Vagina (tissue), 2 donors: ENCODE measurements at regions not wholly inside any gene's neighbourhood (a gene's known extent, or its start where the extent isn't known, plus 50 kb on each side); places are given as distances from the start of the nearest gene placed in this dataset.

Experiments
- DNase-seq, 2 donors: peaks; one replicate each; pipeline ENCODE4 v3.0.0-alpha.2; 2017; ENCODE audit errors: extremely low spot score in 2 of 2
- H3K27ac ChIP-seq: fragments of 200-600 bp; sonication (generic); one replicate; pipeline ENCODE4 v1.5.1; 2019
- H3K27me3 ChIP-seq: fragments of 200-600 bp; sonication (generic); one replicate; pipeline ENCODE4 v1.5.1; 2019
- H3K36me3 ChIP-seq, 2 donors: fragments of 200-600 bp; sonication (generic); one replicate each; pipeline ENCODE4 v1.5.1; 2017 to 2019
- H3K4me1 ChIP-seq: fragments of 200-600 bp; sonication (generic); one replicate; pipeline ENCODE4 v1.5.1; 2019
- H3K4me3 ChIP-seq, 2 donors: fragments of 200-600 bp; sonication (generic); 1 replicate in 1 of 2; 2 replicates in 1 of 2; pipeline ENCODE4 v1.5.1; 2016 to 2019
- H3K9me3 ChIP-seq: fragments of 200-600 bp; sonication (generic); one replicate; pipeline ENCODE4 v1.5.1; 2019
- POLR2A ChIP-seq, 2 donors: fragments of 450-650 bp; IDR thresholded peaks; one replicate each; pipeline ENCODE4 v1.6.1; 2017; ENCODE audit warnings: antibody characterized with exemption in 2 of 2, mild to moderate bottlenecking in 2 of 2, moderate library complexity in 2 of 2
- POLR2AphosphoS5 ChIP-seq, 2 donors: sonication (generic); formaldehyde crosslinking; IDR thresholded peaks; one replicate each; pipeline ENCODE4 v1.9.0; 2017; ENCODE audit warnings: antibody characterized with exemption in 2 of 2, mild to moderate bottlenecking in 2 of 2, low read depth in 1 of 2; ENCODE audit not compliant: insufficient read depth in 1 of 2
- intact Hi-C: fragments of 100-400 bp; cut with DNase I; formaldehyde crosslinking; loops from one replicate; pipeline ENCODE4 v1.15.1; 2023
- TF ChIP-seq, protein P1 (sequence below), 3 experiments: fragments of 450-650 bp in 2 of 3; fragments of 200-600 bp in 1 of 3; sonication (generic) in 1 of 3; IDR thresholded peaks; one replicate each; pipeline ENCODE4 v1.5.1; 2017 to 2019; ENCODE audit warnings: antibody characterized with exemption in 3 of 3, mild to moderate bottlenecking in 2 of 3, moderate library complexity in 2 of 3

- no peaks in the 10 kb centered on the region for H3K36me3 ChIP-seq
Observed at GRCh38 chr5:56430422-56430821, 197.3 kb upstream of the ANKRD55 start.

GRCh38 chr5:56429110-56429561 is 196.0 kb upstream of the ANKRD55 start:
- TF ChIP-seq, protein P1, sequence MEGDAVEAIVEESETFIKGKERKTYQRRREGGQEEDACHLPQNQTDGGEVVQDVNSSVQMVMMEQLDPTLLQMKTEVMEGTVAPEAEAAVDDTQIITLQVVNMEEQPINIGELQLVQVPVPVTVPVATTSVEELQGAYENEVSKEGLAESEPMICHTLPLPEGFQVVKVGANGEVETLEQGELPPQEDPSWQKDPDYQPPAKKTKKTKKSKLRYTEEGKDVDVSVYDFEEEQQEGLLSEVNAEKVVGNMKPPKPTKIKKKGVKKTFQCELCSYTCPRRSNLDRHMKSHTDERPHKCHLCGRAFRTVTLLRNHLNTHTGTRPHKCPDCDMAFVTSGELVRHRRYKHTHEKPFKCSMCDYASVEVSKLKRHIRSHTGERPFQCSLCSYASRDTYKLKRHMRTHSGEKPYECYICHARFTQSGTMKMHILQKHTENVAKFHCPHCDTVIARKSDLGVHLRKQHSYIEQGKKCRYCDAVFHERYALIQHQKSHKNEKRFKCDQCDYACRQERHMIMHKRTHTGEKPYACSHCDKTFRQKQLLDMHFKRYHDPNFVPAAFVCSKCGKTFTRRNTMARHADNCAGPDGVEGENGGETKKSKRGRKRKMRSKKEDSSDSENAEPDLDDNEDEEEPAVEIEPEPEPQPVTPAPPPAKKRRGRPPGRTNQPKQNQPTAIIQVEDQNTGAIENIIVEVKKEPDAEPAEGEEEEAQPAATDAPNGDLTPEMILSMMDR (IDR thresholded peaks at IDR 0.05), result no peak
- no peak for TF ChIP-seq POLR2A (IDR thresholded peaks at IDR 0.05)
- Histone ChIP-seq H3K36me3 (no peaks in the 10 kb centered on the region), H3K27ac (no peak overlapping the region), H3K4me1 (no peaks in the 10 kb centered on the region), H3K27me3 (no peaks in the 10 kb centered on the region), H3K9me3 (no peaks in the 10 kb centered on the region), H3K4me3 (no peak overlapping the region)
- DNase-seq, result no peak
- intact Hi-C loops, result no loop called here

More at GRCh38 chr5:56430422-56430821, 197.3 kb upstream of the ANKRD55 start:
- Histone ChIP-seq H3K27me3 (no peaks in the 10 kb centered on the region), H3K27ac (no peak overlapping the region), H3K4me3 (no peak overlapping the region), H3K4me1 (no peaks in the 10 kb centered on the region), H3K9me3 (no peaks in the 10 kb centered on the region)
- intact Hi-C loops, result no loop called here
- TF ChIP-seq POLR2A (IDR thresholded peaks at IDR 0.05), result no peak
- TF ChIP-seq, protein P1 (IDR thresholded peaks at IDR 0.05), result no peak
- no peak for DNase-seq

- Histone ChIP-seq H3K27ac (no peak overlapping the region), H3K4me1 (no peaks in the 10 kb centered on the region), H3K4me3 (no peak overlapping the region), H3K36me3 (no peaks in the 10 kb centered on the region), H3K9me3 (no peaks in the 10 kb centered on the region), H3K27me3 (no peaks in the 10 kb centered on the region)
- no peak for DNase-seq
- no peak for TF ChIP-seq POLR2A (IDR thresholded peaks at IDR 0.05)
- TF ChIP-seq, protein P1 (IDR thresholded peaks at IDR 0.05), result no peak
- TF ChIP-seq POLR2AphosphoS5 (IDR thresholded peaks at IDR 0.05; ENCODE audit: insufficient read depth in 1 of 2, low read depth in 1 of 2), result no peak
- intact Hi-C loops, result no loop called here
Observed at GRCh38 chr5:56426693-56427092, 193.6 kb upstream of the ANKRD55 start.

DNA sequence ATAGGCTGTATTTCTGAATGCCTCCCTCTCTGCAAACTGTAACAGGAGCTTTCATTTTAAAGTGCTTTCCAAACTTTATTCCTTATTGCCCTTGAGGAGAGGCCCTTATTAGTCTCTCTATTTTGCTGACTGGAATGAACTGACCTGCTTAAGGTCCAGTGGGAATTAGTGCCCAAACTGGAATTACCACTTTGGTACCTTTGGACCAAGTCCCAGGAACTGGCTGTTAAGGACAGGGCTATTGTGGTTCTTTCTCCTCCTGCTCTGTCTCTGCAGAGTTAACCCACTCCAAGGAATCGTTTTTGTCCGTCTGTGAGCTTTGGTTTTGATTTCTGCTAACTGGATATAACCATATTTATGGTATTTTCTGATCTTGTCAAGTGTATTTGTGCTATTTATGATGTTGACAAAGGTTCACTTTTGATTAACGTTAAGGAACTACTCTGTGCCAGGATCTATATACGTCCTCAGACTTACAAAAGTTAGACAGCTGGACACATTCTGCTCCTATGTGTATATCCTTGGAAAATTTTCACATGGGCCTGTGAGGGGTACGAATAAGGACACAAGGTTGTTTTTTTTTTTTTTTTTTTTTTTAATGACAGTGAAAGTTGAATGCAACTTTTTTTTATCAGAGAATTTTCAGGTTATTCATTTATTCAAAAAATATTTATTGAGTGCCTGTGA is 189.1 kb upstream of the ANKRD55 start:
- intact Hi-C loops, result no loop called here
- TF ChIP-seq, protein P1 (IDR thresholded peaks at IDR 0.05), result no peak
- no peak for TF ChIP-seq POLR2A (IDR thresholded peaks at IDR 0.05)
- no peak for DNase-seq
- Histone ChIP-seq H3K27ac (no peak overlapping the region), H3K4me3 (no peak overlapping the region), H3K9me3 (no peaks in the 10 kb centered on the region), H3K27me3 (no peaks in the 10 kb centered on the region), H3K4me1 (no peaks in the 10 kb centered on the region), H3K36me3 (no peaks in the 10 kb centered on the region)

GRCh38 chr5:56421246-56422075 is 188.3 kb upstream of the ANKRD55 start:
- no peak for DNase-seq
- Histone ChIP-seq H3K4me3 (no peak overlapping the region), H3K27me3 (no peaks in the 10 kb centered on the region), H3K4me1 (no peaks in the 10 kb centered on the region), H3K9me3 (no peaks in the 10 kb centered on the region), H3K27ac (no peak overlapping the region), H3K36me3 (no peaks in the 10 kb centered on the region)
- intact Hi-C loops, result no loop called here
- TF ChIP-seq, protein P1 (IDR thresholded peaks at IDR 0.05), result no peak
- TF ChIP-seq POLR2A (IDR thresholded peaks at IDR 0.05) (no peak), POLR2AphosphoS5 (IDR thresholded peaks at IDR 0.05; ENCODE audit: insufficient read depth in 1 of 2, low read depth in 1 of 2) (no peak)
